HG03103 (cell line): ENCODE measurements at regions not wholly inside any gene's neighbourhood (a gene's known extent, or its start where the extent isn't known, plus 50 kb on each side); places are given as distances from the start of the nearest gene placed in this dataset.
A peak's percentile ranks its signal among the peaks of the same experiment; 100 is the strongest.
"Not testable (repeated sequence)": the region's sequence is repeated elsewhere in the genome, so short reads cannot be mapped to it uniquely, and the experiment has no call there.

Experiments
- ATAC-seq: cut with Tn5 transposase; IDR thresholded peaks from one replicate; pipeline ENCODE4 v1.9.1; 2021; ENCODE audit warnings: low read depth; ENCODE audit not compliant: unreplicated experiment

GRCh38 chr16:58904291-58904690 lies 170.2 kb upstream of the GOT2 start:
- ATAC-seq: no peak

GRCh38 chr16:58889516-58889915 lies 155.4 kb upstream of the GOT2 start:
- no peak for ATAC-seq

- no peak for ATAC-seq
These were observed 151.5 kb upstream of the GOT2 start for GRCh38 chr16:58885528-58886170.

GRCh38 chr16:58884141-58884540 lies 150.0 kb upstream of the GOT2 start:
- ATAC-seq: no peak

- ATAC-seq: no peak
These were observed 149.0 kb upstream of the GOT2 start for GRCh38 chr16:58883131-58883530.

- peak; percentile 95 for ATAC-seq
These were observed 148.2 kb upstream of the GOT2 start for GRCh38 chr16:58882292-58882691.

GRCh38 chr16:58878641-58879040 lies 144.5 kb upstream of the GOT2 start:
- not testable (repeated sequence) for ATAC-seq

GRCh38 chr16:58866935-58867334 lies 132.8 kb upstream of the GOT2 start:
- no peak for ATAC-seq

- ATAC-seq: no peak
These were observed 129.6 kb upstream of the GOT2 start for GRCh38 chr16:58863761-58864160.

- ATAC-seq: no peak
These were observed 128.9 kb upstream of the GOT2 start for GRCh38 chr16:58863042-58863441.

GRCh38 chr16:58862334-58863021 lies 128.4 kb upstream of the GOT2 start:
- no peak for ATAC-seq

- no peak for ATAC-seq
These were observed 126.0 kb upstream of the GOT2 start for GRCh38 chr16:58859958-58860669.

GRCh38 chr16:58858577-58858976 lies 124.5 kb upstream of the GOT2 start:
- not testable (repeated sequence) for ATAC-seq

- no peak for ATAC-seq
These were observed 121.3 kb upstream of the GOT2 start for GRCh38 chr16:58855291-58855863.

- peak; percentile 63 for ATAC-seq
These were observed 120.0 kb upstream of the GOT2 start for GRCh38 chr16:58853854-58854791.

- no peak for ATAC-seq
These were observed 116.5 kb upstream of the GOT2 start for GRCh38 chr16:58850678-58851020.

- no peak for ATAC-seq
These were observed 116.0 kb upstream of the GOT2 start for GRCh38 chr16:58850019-58850677.

- no peak for ATAC-seq
These were observed 114.5 kb upstream of the GOT2 start for GRCh38 chr16:58848662-58849002.

- no peak for ATAC-seq
These were observed 114.0 kb upstream of the GOT2 start for GRCh38 chr16:58847902-58848661.
